Activated CD4-positive, alpha-beta T cell treated with anti-CD3 and anti-CD28 coated beads, Interleukin-2, amount 50 U/mL, for 16 hours (primary cell): ENCODE measurements at regions not wholly inside any gene's neighbourhood (a gene's known extent, or its start where the extent isn't known, plus 50 kb on each side); places are given as distances from the start of the nearest gene placed in this dataset.

Source experiments
- DNase-seq: peaks from one replicate; pipeline ENCODE4 v3.0.0-alpha.2; 2020

DNA sequence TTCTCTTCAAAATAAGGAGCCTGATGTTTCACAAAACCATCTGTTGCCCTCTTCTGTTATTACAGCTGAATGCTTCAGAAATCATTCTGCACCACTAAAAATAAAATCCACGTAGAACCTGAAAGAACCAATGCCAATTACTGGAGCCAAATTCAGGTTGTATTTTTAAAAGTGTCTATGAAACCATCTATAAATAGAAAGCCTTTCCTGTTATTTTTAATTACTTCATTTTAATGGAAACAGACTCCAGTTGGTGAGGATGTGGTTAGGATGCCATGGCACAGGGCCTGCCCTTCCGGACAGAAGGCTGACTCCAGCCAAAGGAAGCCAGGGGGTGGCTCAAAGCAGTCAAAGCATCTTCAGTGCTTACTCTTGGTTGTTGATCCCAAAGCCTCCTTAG, 119.8 kb downstream of the TENT4A start:
- DNase-seq = no peak

DNA sequence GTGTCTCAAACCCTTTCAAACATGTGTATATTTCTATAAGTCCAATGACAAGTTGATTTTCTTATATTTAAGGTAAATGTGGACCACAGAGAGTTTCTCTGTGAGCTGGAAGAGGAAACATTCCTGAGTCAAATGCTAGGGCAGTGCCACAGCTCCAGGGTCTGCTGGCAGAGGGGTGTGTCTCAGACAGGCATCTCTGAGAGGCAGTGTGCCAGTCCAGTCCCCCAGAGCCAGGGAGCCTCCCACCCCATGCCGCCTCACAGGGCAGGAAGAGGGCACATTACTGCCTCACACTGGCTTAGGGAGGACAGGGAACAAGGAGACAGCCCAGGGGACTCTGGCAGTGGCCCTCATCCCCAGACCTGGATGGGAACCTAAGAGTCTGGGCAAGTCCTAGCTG, 120.2 kb downstream of the TENT4A start:
- DNase-seq = no peak

DNA sequence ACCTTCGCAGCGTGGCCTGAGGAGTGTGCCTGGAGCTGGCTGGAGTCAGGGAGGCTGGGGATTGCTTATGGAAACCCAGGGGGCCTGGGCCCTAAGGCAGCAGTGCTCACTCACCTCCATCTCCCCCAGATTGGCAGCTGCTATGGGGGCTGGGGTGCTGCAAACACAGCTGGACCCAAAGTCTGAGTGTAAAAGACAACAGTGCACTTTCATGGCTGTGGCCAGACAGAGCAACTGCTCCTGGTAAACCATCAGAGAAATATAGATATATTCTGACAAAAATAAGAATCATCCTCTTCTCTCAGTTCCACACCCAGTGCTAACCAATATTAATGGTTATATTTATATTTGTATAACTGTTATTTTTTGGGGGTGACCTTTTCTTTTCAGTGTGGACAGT, 123.9 kb downstream of the TENT4A start:
- no peak for DNase-seq

DNA sequence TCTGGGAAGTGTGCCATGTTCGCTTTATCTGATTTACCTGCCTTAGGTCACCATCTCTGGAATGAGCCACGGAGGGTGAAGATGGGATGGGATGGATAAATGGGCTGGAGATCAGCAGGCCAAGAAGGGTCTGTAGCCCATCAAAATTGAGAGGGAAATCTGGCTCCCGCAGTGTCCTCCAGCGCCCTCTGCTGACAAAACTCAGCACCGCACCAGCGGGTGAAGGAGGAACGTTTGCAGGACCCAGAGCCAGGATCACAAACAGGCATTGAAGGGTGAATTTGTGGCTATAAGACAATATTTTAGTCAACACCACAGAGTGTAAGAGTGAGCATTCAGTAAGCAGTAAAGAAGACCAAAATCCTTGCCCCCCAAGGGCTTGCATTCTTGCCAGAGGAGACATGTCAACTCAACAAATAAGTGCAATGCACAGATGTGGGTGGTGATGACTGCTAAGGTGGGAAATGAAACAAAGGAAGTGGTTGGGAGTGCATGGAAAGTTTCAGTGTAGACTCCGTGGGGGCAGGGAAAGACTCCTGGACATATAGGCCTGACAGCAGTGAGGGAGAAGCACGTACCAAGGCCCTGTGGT, 124.4 kb downstream of the TENT4A start:
- DNase-seq = peak; percentile 50

DNA sequence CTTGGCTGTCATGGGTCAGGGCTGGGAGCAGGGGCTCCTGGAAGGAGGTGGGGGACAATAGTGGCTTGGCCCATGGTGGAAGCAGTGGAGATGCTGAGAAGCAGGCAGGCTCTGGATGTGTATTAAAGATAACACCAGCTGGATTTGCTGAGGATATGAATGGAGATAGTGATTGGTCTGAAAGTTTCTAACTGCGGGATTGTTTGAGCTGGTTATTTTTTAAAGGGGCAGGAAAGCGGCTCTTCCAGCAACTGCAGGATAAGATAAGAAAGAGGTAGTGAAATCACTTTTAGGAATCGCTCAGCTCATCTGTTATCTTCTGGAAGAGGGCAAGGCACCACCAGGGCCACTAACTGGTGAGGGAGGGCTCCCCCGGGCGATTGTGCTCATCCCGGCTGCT, 125.5 kb downstream of the TENT4A start:
- no peak for DNase-seq

DNA sequence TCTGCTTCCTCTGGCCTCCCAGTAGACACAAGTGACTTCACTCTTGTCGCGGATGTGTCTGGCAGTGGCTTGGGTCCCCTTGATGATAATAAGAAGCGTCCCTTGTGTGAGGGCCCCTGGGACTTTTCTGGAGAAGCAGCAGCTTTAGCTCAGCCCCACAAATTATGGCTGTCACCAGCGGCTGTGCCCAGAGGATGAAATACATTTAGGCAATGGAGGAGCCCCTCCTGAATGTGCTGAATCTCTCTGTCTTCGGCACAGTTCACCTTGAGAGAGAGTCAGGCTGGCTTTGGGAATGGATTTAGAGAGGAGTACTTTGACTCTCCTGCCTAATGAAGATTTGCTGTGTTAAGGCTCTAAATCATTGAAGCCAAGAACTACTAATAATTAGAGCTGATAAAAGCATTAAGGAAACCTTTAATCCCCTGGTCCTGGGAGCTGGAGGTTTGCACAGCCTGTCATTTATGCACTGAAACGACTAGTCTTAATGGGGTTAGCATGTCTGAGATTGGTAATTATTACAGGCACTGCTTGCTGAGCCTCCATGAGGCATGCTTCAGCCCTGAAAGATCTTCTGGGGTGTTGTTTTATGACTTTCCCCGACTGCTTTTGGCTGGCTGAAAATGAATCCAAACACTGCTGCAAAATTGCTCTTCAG, 127.0 kb downstream of the TENT4A start:
- DNase-seq = no peak

DNA sequence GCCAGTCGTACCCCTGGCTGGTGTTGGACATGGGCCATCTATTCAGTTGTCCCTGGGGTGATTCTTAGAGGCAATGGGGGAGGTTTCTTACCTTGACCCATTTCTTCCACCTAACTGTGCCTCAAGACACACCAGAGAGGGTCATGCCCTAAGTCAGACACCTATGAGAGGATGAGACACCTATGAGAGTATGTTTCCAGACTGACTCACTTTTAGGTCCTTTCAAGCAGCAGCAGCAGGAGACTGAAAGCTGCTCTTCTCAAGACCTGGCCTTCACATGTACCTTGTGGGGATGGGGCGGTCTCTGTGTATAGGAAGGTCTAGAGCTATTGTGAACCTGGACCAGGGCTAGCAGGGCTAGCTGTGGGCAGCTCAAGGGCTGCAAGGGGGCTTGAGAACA, 130.1 kb downstream of the TENT4A start:
- DNase-seq = no peak

DNA sequence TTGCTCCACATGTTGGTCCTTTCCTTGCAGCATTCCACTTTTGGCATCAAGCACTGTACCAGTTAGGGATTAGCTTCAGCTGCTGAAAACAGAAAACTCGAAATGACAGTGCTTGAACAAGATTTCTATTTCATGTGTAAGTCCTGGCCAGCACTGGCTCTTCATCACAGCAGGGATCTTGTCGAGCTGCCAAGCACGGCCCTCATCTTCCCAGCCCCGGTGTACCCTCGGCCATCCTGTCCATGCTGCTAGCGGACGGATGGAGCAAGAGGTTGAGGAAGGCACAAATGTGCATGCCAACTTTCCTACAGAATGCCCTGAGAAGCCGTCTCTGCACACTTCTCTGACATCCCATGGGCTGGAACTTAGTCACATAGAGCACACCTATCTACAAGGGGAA, 130.6 kb downstream of the TENT4A start:
- DNase-seq = no peak

DNA sequence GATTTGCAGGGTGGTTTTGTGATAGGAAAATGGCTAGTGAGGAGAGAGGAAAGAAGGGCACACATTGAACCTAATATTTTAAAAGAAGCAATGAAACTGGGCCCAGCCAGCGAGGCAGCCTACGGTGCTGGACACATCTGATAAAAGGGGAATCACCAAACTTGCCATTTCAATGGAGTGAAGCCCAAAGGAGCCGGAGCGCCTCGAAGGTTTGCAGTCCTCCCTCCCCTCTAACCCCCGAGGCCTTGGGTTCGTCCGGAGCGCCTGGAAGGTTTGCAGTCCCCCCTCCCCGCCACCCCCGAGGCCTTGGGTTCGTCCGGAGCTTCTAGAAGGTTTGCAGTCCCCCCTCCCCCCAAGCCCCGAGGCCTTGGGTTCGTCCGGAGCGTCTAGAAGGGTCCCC, 132.6 kb downstream of the TENT4A start:
- DNase-seq = no peak

DNA sequence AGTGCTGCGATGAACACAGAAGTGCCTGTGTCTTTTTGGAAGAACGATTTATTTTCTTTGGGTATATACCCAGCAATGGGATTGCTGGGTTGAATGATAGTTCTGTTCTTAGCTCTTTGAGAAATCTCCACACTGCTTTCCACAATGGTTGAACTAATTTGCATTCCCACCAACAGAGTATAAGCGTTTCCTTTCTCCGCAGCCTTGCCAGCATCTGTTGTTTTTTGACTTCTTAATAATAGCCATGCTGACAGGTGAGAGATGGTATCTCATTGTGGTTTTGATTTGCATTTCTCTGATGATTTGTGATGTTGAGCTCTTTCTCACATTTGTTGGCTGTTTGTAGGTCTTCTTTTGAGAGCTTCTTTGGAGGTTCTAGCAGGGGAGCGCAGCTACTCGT, 134.6 kb downstream of the TENT4A start:
- no peak for DNase-seq

DNA sequence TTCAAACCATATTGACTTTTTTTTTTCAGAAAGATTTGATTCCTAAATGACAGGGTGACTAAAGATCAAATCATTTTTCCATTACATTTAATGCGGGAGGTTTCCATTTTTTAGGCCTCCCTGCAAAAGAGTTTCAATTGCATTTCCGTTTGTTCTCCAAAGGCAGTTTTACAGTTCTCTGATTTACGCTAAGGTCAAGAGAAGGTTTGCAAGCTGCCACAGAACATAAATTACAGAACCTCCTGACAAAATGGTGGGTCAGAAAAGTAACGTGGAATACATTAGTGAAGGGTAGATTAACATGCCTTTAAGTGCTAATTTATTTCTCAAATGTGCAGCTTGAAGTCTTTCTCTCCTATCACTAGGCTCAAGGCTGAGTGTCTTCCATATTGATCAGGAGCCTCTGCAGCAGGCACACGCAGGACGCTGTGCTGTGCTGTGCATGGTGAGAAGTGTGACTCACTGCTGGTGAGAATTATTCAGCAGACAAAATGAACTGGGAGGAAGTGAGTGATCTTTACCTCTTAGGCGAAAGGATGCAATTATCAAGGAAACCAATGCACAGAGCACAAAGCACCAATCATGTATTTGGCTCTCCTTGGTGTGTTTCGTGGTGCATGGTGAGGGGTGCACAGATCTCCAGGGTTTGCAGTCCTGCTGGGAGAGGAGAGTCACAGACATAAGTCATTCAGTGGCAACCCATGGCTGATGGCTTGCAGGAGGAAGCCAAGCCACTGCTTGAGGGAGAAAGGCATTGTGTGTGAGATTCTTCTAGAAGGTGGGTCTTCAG, 136.3 kb downstream of the TENT4A start:
- peak; percentile 42 for DNase-seq

DNA sequence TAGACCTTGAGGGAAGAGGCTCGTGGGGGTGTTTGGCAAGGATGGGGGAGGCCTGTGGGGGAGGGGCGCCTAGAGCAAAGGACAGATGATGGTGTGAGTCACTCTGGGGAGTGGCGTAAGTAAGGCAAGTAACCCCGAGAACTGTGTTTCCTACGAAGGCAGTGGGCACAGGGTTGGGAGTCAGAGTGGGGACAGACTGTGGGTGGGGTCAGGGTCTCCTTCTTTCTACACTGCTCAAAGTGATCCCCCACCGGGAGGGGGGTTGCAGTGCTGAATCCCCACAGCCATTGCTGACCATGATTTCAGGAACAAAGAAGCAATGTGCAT, 136.8 kb downstream of the TENT4A start:
- DNase-seq = no peak

DNA sequence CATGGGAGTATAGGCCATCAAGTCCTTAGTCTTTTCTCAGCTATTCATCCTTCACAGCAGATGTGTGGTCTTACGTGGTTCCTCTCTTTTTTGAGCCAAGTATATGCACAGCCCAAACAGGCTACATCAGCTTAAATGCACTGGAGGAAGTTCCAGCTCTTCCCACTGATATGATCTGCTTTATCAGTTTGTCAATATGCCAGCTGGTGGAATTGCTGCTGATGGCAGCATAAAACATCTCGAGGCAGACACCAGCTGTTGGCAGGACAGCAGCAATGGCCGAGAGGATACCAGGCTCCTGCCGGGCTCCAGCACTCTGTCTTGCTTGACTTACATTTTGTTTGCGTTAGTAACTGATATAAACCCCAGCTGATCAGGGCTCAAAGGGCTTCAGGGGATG, 143.4 kb downstream of the TENT4A start:
- no peak for DNase-seq

DNA sequence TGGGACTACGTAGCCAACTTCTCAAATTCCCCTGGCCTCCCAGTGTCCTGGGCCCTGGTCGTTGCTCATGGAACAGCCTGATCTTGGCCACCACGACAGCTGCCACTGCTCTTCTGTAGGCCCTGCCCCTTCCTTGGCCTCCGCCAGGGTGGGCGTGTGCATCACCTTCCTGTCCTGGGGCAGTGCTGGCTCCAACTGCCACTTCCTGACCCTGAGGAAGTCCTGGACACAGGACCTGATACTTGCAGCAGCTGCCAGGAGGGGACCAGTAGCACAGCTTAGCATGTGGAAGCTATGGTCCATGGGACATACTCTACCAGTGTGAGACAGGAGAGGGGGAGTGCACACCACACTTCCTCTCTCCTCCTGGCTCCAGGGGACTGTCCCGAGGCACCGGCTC, 145.2 kb downstream of the TENT4A start:
- no peak for DNase-seq

DNA sequence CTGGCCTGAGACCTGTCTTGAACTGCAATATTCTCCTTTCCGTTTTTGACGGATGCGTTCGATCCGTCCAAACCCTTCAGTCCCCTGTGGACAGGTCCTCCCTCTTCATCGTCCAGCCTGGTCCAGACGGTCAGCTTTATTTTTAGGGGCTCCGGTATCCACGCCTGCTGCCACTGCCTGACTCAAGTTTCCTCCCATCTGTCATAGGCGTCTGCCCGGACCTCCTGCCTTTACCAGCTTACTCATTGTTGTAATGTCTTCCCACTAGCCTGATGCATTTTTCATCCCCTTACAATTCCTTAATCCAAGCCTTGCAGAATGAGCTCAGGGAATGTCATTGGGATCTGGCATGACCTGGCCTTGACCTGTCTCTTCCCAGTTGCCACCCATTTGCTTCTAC, 145.8 kb downstream of the TENT4A start:
- no peak for DNase-seq

DNA sequence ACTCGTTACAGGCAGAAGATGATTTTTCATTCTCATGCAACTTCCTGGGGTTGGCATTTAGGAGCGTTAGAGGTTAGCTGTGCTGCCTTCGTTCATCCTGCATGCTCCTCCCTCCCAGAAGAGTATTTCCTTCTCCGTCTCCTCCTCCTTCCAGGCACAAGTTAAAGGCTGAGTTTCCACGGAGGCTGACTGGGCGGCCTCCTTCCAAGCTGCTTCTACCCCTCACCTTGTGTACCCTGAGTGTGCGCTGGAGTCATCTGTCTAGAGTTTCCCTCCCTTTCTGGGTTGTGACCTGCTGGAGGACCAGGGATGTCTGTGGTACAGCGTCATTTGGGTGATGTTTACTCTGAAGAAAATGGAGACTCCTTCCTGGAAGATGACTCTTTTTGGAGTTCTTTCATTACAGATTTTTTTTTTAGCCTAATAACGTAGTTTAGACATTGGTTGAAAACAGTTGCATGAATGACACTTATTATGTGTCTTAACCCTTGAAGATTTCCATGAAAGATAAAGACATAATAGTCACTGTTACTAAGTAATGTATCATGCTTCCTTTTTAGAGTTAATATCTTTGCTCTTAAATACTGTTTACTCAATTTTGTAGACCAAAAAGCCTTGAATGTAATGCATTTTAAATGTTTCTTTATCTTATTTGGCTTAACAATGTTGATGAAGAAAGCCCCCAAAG, 146.9 kb downstream of the TENT4A start:
- DNase-seq = no peak

DNA sequence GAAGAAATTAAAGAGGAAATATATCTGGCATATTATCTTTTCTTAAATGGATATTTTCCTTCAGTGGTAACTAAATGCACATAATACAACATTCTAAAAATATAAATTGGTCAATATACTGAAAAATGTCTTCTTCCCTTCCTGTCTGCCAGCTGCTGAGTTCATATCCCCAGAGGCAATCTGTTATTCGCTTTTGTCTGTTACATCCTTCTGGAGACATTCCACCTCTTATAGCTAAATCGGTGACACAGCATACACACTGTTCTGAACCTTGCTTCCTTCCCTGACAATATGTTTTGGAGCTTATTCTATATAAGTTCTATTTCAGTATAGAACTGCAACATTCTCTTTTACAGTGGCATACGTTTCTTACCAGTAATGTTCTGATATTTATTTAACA, 147.8 kb downstream of the TENT4A start:
- no peak for DNase-seq

DNA sequence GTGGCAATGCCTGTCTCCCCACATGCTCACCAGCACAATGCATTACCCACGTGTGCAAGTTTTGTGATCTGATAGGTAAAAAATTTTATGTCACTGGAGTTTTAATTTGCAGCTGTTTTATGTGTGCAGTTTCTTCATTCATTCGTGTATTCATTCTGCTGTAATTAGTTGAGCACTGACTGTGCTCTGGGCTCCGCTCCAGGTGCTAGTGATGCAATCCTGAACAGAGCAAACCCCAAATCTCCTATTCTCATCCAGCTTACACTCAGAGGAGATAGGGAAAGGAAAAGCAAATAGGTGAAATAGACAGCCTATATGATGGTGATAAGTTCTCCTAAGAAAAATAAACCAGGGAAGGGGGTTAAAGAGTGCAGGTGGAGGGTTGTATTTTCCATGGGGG, 148.4 kb downstream of the TENT4A start:
- DNase-seq = no peak

DNA sequence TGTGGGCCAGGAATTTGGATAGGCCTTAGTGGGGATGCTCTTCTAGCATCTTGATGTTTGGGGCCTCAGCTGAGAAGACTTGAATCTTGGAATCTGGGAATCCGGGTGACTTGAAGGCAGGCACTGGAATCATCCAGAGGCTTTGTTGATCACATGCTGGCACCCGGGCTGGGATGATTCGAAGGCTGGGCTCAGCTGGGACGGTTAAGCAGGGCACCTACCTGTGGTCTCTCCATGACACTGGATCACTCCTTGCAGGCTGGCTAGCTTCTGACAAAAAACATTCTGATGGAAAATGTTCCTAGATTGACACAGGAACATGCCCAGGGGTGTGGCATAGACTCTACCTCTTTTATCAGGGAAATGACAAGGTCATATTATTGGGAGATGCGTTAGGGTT, 149.1 kb downstream of the TENT4A start:
- DNase-seq = no peak

DNA sequence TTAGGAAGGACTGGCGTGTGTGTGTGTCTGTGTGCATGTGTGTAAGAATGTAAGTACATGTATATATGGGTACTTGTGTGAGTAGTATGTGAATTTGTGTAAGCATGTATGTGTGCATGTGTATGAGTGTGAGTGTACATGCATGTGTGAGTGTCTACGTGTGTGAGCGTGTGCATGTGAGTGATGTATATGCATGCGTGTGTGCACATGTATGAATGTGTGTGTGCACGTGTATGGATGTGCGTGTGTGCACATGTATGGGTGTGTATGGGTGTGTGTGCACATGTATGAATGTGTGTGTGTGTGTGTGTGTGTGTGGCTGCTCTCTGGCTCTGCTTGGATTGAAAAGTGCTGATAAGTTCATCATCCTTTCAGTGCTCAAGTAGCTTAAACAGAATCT, 154.5 kb downstream of the TENT4A start:
- no peak for DNase-seq

DNA sequence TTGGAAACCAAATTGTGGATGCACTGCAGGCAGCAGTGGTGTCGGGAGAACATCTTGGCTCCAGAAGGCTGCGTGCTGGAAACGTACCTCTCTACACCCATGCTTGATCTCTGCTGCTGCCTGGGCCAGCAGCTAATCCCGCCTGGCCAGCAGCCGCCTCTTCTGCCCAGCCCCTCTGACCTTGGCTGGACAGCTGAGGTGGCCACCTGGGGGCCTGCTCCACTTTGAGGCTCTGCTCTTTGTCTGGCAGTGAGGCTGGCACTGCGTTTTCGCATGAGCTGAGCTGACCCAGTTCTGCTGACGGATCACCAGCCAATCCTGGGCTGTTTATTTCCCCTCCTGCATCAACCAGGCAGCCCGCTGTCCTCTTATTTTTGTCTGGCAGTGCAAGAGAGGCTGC, 154.9 kb downstream of the TENT4A start:
- no peak for DNase-seq

DNA sequence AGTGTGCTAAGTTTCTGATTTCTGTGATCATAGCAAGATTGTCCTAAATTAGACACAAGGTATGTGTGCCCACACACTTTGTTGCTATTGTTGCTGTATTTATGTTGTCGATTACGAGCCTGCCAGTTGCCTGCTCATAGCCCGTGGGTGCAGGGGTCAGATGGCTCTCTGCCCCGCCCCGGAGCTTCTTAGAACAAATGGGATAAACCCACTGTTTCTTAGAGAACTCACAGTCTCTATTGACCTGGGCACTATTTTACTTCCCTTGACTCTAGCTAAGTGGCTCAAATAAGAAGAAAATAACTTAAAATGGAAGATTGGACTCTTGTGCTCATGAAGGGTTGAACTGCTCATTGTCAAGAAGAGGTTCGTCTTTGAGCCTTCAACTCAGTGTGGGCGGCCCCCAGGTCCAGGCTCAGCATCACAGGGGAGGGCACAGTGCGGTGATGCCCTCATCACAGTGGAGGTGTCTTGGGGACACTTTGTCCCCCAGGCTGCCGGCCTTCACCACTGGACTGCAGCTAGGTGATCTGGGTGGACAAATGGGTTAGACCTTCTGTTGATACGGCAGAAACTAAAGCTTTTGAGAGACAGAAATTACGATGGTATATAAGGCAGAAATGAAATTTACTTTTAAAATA, 155.5 kb downstream of the TENT4A start:
- no peak for DNase-seq

DNA sequence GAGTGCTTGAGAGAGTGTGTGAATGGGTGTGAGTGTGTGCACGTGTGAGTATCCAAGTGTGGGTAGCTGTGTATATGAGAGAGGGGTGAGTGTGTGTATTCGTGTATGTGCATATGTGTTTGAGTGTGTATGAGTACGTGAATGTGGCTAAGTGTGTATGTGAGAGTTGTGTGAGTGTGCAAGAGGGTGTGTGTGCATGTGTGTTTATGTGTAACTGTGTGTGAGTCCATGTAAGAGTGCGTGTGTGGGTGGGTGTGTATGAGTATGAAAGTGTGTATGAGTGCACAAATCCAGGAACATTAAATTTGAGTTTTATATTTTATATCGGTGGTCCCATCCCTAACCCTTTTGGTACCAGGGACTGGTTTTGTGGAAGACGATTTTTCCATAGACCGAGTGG, 156.4 kb downstream of the TENT4A start:
- DNase-seq = no peak
